HL-60/S4 (cell line): ENCODE measurements at regions not wholly inside any gene's neighbourhood (a gene's known extent, or its start where the extent isn't known, plus 50 kb on each side); places are given as distances from the start of the nearest gene placed in this dataset.

ENCODE experiments used
- in situ Hi-C: fragments of 300-500 bp; cut with MboI; formaldehyde crosslinking; loops from 2 replicates; pipeline ENCODE4 v1.14.3; 2022; ENCODE audit warnings: low sequenced_read_pairs

DNA sequence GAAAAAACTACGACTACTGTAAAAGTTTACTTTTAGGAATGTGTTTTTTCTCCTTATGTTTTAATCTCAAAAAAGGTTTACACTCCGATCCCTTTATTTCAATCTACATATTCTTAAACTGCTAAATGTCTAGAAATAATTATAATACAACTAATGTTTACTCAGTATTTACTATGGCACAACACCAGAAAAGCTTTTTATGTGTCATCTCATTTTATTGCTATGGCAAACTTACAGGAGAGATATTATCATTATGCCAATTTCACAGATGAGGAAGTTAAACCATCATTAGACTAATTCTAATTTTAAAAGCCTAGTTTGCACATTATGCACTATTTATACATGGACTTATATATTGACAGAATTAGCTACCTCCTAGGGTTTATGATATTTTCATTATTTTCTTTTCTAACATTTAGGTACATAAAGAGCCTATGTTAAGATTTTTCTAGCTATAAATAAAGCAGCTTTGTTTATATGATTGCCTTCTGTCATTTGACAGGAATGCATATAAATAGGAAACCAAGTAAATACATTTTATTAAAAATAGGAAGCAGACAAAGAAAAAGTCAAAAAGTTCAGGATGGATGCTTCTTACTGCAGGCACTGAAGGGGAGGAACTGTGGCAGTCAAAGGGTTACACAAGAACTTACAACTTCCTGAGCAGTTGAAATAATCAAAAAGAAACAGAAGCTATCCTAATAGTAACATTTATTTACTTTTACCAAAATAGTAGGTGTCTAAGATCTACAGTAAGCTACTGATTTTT, 442.4 kb downstream of the LTN1 start:
- in situ Hi-C loops = no loop called here

DNA sequence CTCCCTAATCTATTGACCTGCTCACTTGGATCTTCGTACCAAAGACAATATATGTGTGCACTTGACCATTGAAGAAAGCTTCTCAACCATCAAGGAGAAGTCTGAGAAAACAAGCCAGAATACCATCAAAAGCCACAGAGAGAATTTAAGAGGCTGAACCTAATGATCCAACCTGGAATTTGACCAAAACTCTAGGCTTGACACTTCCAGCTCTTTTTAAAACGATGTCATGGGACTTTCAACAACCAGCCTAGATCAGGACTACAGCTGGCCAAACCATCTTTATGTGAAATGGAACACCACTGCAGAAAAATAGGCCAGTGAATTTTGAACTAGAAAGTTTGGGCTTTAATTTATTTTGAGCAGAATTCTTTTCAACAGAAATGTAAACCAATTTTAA, 444.4 kb downstream of the LTN1 start:
- in situ Hi-C loops = no loop called here

DNA sequence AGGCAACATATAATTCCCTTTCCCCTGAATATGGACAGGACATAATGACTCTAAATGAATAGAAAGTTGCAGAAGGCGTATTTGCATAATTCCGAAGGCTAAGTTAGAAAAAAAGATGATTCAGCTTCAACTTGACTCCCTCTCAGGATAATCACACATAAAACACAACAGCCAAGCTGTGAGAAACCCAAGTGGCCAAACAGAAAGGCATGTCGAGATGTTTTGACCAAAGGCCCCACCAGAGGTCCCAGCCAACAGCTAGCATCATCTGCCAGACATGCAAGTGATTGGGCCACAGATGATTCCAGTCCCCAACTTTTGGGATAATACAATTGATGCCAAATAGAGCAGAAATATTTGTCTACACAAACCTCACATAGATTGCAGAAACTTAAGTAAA, 444.9 kb downstream of the LTN1 start:
- in situ Hi-C loops = no loop called here

DNA sequence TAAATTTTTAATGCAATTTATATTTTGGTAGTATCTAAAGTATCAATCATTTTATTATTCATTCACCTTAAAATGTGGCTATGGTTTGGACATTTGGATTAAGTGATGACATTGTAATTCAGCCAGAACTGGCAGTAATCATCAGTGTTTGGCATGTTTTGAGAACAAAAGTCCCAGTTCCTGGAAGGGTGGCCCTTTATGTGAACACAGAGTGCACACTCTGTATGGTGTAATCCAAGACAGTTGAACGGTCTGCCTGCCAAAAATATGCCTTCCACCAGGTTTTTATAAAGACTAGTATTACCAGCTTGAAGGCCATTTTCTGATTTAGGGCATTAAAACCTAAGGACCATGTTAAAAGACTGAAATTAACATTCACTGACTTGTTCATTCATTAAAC, 448.7 kb downstream of the LTN1 start:
- in situ Hi-C loops = no loop called here

DNA sequence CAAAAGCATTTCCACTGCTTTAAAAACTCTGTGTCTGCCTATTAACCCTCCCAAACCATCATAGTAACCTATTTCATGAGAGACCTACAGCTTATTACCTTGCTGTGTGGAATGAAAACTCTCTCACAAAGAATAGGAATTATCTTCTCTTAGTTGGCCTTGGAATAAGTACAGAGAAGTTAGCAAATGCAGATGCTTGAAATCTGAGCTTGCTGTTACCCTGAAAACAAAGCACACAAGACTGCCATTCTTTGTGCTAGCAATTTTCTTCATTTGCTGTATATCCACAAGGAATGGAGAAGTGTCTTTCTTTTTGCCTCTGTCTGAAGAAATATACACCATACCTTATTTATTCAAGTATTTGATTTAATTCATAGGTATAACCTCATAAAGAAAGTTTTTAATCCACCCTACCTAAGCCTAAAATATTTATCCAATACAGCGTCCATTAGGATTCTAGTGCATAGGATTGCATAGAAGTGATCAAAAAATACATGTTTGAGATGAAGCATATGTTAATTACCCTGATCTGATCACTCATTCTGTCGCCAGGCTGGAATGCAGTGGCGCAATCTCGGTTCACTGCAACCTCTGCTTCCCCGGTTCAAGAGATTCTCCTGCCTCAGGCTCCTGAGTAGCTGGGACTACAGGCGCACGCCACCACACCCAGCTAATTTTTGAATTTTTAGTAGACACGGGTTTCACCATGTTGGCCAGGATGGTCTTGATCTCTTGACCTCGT, 451.1 kb downstream of the LTN1 start:
- in situ Hi-C loops = no loop called here

DNA sequence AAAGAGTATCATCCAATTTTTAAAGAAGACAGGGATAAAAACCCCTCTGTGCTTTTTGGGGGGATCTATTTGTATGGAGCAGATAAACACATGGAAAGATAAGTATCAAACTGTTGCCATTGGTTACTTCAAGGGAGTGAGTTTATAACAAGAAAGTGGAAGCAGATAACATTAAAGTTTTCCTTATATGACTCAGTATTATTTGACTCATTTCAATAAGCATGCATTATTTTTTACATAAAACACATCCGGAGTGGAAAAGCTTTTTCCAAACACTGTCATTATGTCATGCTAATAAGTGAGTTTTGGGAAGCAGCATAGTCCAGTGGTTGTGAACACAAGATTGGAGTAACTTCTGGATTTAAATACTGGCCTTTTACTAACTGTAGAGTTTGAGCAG, 452.2 kb downstream of the LTN1 start:
- in situ Hi-C loops = no loop called here

DNA sequence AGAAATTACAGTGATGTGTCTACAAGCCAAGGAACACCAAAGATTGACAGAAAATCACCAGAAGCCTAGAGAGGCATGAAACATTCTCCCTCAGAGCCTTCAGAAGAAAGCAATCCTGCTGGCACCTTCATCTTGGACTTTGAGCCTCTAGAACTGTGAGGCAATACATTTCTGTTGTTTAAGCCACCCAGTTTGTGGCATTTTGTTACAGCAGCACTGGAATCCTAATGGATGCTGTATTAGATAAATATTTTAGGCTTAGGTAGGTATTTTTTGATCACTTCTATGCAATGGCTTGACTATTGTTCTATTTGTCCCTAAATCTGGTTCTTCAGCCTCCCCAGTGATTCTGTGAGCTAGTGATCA, 453.1 kb downstream of the LTN1 start:
- in situ Hi-C loops = no loop called here

DNA sequence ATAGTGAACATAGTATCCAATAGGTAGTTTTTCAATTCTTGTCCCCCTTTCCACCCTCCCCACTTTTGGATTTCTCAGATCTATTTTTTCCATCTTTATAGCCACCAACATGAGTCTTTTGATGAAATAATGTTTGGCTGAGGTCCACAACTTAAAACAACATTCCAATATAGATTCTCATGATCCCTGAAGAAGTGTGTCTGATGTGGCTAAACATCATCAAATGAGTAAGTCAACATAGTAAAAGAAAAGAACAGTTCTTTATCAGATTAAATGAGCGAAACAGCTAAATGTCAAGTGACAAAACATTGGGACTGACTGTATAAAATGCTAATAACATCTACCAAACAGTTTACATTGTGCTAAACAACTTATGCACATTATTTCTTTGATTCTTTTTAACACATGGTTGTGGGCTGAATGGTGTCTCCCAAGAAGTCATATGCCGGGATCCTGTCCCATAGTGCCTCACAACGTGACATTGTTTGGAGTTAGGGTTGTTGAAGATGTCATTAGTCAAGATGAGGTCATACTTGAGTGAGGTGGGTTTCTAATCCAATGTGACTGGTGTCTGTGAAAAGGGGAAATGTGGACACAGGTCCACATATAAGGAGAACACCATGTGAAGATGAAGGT, 453.6 kb downstream of the LTN1 start:
- in situ Hi-C loops = no loop called here

DNA sequence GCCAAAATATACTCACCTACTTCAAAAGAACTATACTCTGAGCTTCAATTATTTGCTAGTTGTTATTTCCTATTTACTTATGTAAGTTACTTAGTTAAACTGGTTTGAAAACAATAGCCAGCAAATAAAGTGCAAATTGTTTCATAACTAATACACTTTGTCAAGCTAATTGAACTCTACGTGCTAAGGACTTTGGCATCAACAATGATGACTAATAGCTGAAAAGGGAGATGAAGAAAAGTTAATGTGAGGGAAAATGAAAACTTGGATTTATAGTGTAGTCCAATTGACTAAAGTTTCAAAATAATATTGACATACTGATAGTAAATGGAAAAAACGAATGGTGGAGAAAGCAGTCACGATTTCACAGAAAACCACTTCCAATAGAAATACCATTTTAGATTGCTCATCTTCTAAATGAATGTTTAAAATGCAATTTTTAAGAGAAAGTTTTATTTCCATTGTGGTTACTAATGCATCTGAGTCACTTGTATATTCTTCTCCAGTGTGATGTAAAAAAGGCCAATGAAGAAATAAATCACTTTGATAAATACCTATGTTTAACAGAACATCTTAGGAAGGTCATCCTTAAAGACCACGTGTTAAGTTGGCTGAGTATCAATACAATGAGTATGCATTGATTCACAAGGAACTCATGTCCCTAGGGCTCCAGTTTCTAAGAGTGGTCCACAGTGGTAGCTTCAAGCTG, 455.2 kb downstream of the LTN1 start:
- in situ Hi-C loops = no loop called here

DNA sequence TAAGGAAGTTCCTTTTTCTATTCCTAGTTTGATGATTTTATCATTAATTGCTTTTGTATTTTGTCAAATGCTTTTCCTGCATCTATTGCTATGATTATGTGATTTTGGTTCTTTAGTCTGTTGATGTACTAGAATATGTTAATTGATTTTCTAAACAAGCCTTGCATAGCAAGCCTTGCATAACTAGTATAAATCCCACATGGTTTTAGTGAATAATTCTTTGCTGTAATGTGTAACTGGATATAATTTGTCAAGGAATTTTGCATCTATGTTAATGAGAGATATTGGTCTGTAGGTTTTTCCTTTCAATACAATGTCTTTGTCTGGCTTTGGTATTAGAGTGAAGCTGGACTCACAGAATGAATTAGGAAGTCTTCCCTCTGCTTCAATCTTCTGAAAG, 460.2 kb downstream of the LTN1 start:
- in situ Hi-C loops = no loop called here

DNA sequence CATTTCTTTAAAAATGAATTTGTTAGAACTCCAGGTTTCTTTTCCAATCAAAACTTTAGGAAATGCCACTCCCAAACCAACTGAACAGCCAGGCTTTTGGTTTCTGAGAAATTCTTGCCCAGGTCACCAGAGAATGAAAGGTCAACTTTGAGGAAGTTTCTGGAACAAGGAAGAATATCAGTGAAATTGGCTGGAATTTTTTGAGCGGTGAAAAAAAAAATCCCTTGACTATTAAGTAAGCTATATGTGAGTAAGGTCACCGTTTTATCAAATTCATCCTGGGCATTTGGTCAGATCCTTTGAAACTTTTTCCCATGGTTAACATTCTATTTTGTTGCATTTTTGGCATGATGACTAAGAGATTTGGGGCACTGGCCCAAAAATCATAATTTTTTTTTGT, 469.3 kb downstream of the LTN1 start:
- in situ Hi-C loops = loop anchor here (25.0 kb wide), 1 partner anchor 414 kb away; no protein-coding TSS in a partner anchor

DNA sequence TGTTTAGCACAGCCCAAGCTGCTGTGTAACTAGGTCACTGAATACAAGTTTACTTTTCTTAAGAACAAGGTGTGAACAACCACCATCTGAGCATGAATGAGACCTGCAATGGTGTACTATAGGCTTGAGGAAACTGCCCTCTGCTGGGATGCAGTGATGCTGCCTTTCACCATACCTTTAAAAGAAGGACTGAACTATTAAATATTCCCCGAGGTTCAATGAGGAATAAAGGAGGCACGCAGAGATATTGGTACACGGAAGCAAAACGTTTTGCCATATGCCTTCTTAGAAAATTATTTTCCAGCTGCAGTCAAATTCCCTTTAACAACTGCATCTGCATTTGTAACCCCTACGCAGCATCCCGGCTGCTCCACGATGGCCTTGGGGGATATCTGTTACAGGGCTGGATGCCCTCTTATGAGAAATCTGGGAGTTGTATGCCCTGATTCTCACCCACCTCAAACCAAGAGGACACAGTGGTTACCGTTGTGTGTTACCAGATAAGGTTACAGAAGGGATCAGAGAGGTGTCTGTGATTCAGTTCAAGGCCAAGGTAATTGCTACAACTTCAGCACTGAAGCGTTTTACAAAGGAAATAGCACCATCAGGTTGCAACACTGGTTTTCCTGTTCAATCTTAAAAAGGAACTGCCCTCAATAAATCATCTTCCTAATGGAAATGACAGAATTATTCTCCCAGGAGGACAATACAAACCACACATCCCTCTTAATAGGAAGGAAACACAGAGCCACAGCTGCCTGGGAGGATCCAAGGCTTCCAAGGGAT, 470.5 kb downstream of the LTN1 start:
- in situ Hi-C loops = loop anchor here (25.0 kb wide), 1 partner anchor 415 kb away; no protein-coding TSS in a partner anchor

DNA sequence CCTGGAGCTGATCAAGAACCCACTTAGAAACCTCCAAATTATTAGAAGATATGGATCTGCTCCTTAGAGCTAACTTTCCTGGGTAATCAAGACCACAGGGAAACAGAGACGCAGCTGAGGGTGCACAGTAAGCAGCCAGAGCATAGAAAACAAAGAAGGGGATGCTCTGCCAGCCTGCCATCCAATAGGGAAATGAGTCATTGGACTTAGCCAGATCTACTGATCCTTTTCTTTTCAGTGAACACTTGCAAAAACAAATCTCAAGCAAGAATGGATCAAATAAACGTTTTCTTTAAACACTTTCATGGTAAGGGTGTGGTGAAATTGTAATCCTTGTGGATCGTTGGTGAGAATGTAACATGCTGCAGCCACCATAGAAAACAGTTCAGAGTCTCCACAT, 474.0 kb downstream of the LTN1 start:
- in situ Hi-C loops = loop anchor here (25.0 kb wide), 1 partner anchor 419 kb away; no protein-coding TSS in a partner anchor

DNA sequence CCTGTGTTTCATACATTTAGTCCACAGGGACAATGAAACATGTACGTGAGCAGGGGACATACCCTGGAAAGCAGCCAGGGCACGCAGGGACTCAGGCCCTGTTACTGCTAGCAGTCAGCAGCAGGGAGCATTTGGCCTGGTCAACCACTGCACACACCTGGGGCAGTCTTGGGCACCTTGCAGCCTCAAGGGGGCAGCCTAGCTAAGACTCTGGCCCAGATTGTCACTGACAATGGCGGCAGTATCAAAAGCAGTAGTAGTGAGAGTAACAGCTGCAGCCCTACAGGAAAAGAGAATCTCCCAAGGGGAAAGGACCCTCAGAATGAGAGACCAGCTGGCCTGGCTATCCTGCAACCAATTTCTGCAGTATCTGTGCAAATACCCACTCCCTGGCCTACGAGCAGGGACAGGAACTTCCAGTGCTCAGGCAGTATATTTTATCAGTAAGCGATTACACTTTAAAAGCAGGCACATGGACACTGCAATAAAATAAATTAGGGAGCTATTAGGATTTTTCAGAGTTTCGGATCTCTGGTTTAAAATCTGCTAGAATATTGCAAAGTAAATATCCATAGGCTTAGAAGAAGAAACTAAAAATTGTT, 475.6 kb downstream of the LTN1 start:
- in situ Hi-C loops = loop anchor here (25.0 kb wide), 1 partner anchor 420 kb away; no protein-coding TSS in a partner anchor

DNA sequence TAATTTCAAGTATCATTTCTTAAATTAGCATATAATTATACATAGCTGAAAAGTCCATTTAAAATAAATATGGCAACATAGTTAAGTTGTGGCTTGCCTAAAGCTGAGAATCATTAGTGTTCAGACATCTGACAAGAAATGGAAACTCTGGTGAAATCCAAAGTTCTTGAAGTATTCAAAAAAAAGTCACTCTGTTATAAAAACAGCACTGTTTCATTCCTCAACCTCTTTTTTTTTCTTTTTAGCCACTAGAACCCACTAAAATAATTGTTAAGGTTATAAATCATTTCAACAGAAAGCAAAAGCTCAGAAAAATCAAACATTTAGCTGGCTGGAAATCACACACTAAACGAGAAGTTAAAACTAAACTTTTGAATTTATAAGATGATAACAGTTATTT, 476.7 kb downstream of the LTN1 start:
- in situ Hi-C loops = loop anchor here (25.0 kb wide), 1 partner anchor 421 kb away; no protein-coding TSS in a partner anchor

DNA sequence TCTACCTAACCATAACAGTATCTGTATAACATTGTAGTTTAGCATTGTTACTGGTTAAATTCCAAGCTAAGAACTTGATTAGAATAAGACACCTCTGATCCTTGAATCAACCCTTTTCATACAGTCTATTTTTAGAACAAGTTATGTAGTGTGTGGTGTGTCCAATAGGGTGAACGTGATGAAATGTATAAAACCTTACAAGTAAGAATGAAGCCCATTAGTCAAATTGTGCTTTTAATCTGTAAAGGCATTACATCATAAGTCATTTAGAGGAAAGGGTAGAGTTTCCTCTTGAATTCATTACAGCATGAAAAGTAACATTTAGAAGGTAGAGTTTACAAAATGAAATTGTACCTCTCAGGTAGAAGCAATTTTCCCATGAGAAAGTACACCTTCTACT, 479.2 kb downstream of the LTN1 start:
- in situ Hi-C loops = loop anchor here (25.0 kb wide), 1 partner anchor 424 kb away; no protein-coding TSS in a partner anchor

DNA sequence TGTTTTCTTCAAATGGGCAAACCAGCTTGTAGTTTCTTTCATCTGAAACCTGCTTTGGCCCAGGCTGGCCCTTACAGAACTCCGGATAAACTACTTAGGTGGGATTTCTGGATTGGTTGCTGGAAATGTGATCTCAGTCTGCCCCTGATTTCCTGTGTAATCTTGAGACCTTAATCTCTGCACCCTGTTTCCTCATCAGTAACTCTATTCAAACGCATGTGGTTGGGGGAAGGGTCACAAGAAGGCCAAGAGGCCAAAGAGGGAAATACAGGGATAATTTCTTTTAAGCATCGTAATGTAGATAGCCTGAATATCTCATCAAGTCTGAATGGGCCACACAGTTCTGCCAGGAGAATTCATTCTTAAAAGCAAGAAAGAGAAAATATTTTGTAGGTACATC, 483.6 kb downstream of the LTN1 start:
- in situ Hi-C loops = loop anchor here (25.0 kb wide), 1 partner anchor 428 kb away; no protein-coding TSS in a partner anchor

DNA sequence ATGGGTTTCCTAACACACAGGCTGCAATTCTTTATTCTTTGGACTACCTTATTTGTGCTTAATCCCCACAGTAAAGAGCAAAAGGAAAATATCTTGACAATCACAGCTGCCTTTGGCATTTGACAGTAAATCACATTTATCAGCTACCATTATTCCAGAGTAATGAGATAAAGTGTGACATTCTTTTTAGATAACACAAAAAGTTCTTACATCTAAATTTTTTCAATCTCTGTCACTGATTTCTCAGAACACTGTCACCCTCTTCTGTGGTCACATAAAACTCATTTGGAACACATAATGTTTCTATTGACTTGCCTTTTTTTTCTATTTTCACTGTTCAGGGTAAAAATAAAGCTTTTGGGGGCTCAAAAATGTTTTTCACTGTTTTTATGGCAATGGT, 484.6 kb downstream of the LTN1 start:
- in situ Hi-C loops = loop anchor here (25.0 kb wide), 1 partner anchor 429 kb away; no protein-coding TSS in a partner anchor

DNA sequence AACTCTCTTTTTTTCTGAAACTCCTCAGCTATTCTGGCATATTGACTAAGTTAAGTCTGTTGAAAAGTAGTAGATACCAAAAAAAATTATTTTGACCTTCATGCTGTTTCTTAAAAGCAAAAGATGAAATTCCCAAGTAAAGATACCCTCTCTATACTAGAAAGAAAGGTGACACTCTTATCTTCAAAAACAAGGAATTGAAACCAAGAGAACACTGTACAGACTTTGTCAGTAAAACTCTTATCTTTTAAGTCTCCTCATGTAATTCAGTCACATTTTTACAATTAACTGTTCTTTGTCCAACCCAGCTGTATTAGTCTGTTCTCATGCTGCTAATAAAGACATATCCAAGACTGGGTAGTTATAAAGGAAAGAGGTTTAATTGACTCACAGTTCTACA, 496.2 kb downstream of the LTN1 start:
- in situ Hi-C loops = no loop called here

DNA sequence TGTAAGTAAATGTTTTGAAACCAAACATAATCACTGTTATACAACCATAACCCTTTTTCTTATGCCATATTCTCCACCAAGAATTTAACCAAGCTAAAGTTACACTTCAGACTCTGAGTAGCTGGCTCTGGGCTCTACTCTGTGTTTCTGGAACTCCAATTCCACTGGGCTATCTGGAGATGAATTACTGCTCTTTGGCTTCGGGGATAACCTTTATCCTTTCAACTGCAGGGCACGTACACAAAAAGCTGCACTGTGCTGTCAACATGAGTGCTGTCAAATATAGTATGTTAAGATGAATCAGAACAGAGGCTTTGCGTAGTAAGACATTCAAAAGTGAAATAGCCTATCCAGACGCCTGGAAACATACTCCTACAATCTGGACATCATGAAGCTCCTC, 500.6 kb downstream of the LTN1 start:
- in situ Hi-C loops = no loop called here
